ENCODE measurements at regions not wholly inside any gene's neighbourhood (a gene's known extent, or its start where the extent isn't known, plus 50 kb on each side); places are given as distances from the start of the nearest gene placed in this dataset.

DNA sequence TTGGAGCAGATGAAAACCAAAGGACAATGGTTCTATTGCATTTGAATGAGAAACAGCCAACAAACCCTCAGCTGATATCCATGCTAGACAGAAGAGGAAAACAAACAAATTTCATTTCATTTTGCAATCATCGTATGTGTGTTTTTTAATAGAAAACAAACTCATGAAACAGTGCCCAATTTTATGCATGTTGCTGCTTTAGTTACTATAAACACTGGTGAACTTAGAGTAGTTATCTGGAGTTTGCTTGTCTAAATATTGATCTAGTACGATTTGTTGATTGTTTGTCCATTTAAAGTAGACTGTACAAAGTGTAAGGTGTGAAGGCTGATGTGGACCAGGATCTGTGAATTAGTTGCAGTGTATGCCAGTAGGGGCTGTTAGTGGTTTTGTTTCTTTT lies 166.6 kb downstream of the KITLG start:
- TF ChIP-seq CTCF (IDR thresholded peaks at IDR 0.05) = no peak
- TF ChIP-seq POLR2A (IDR thresholded peaks at IDR 0.05) = no peak

All from adrenal gland (tissue), 5 donors.